ENCODE measurements at regions not wholly inside any gene's neighbourhood (a gene's known extent, or its start where the extent isn't known, plus 50 kb on each side); places are given as distances from the start of the nearest gene placed in this dataset.
"Not testable (repeated sequence)": the region's sequence is repeated elsewhere in the genome, so short reads cannot be mapped to it uniquely, and the experiment has no call there.

- no peak for DNase-seq (ENCODE audit: low read depth in 1 of 2, low spot score in 1 of 2)
These were observed 197.4 kb downstream of the C16orf95 start for GRCh38 chr16:87119748-87120147.

DNA sequence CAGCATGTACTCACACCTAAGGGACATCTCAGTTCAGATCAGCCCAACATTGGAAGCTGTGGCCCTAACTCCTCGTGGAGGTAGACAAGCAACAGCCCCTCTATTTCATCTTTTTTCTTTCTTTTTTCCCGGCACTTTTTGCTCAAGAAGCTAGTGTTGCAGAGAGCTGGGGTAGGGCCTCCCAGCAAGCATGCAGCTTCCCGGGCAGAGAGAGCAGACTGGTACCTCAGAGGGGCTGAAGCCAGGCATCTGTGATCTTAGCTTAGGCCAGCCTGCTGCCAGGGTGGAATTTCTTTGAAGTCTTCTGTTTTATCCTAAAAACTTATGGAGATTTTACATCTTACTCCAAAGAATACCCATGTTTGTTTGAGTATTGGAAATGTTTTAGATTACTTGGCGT, 195.4 kb downstream of the C16orf95 start:
- DNase-seq (ENCODE audit: low read depth in 1 of 2, low spot score in 1 of 2): no peak

DNA sequence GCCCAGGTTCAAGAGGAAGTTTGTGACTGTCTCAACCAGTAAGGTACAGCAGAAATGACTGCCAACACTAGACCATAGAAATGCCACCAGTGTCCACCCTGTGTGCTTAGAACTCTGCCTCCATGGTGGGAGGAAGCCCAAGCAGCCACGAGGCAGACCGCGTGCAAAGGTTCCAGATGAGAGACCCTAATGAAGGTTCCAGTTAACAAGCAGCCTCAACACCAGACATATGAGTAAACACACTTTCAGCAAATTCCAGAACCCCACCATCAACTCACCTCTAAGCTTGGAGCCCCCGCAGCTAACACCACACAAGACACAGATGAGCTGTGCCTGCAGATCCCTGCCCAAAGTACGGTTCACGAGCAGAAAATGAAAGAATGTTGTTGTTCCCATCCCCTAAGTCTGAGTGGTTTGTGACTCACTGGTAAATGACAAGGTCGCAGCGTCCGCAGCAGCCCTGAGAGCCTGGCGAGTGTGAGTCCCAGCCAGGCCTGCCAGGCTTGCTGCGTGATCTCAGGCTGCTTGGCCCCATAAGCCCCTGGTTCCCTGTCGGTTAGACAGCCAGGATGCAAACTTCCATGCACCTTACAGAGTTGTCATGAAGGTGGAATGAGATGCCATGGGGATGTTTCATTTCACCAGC, 193.7 kb downstream of the C16orf95 start:
- DNase-seq (ENCODE audit: low read depth in 1 of 2, low spot score in 1 of 2): no peak

- DNase-seq (ENCODE audit: low read depth in 1 of 2, low spot score in 1 of 2): not testable (repeated sequence)
These were observed 192.8 kb downstream of the C16orf95 start for GRCh38 chr16:87124405-87124804.

- no peak for DNase-seq (ENCODE audit: low read depth in 1 of 2, low spot score in 1 of 2)
These were observed 191.7 kb downstream of the C16orf95 start for GRCh38 chr16:87125206-87126155.

GRCh38 chr16:87126403-87127025, 190.7 kb downstream of the C16orf95 start:
- DNase-seq (ENCODE audit: low read depth in 1 of 2, low spot score in 1 of 2): no peak

- DNase-seq (ENCODE audit: low read depth in 1 of 2, low spot score in 1 of 2): no peak
These were observed 190.0 kb downstream of the C16orf95 start for GRCh38 chr16:87127061-87127765.

DNA sequence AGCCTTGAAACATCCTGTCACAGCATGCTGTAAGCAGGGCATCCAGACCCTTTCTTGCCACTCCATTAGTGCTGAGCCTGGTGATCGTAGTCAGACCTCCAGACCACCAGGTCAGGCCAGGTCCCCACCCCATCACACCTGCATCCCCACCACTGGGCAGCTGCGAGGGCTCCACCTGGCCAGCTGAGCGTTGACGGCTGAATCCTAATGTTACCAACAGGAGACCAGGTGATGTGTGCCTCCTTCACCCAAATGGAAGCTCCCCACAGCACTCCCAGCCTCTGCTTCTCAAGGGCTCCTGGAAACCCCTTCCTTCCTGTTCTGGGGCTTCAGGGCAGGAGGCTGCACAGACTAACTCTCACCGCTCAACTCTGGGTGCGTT, 189.4 kb downstream of the C16orf95 start:
- DNase-seq (ENCODE audit: low read depth in 1 of 2, low spot score in 1 of 2): no peak

DNA sequence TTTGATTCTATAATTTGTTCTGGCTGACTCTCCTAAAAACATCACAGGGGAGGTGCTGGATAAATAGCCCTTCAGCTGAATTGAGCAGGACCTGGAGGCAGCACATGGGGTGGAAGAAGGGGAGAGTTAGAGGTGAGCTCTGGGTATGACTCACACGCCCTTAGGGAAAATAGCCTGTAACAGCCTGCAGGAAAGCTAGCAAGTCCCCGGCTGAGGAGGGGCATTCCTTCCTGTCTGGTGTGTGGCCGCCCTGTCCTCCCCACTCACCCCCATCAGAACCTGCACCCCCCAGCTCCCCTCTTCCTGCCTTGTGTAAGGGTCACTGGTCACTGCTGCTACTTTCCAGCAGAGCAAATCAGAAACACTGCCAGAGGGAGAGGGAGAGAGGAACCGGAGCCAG, 187.4 kb downstream of the C16orf95 start:
- DNase-seq (ENCODE audit: low read depth in 1 of 2, low spot score in 1 of 2): no peak

DNA sequence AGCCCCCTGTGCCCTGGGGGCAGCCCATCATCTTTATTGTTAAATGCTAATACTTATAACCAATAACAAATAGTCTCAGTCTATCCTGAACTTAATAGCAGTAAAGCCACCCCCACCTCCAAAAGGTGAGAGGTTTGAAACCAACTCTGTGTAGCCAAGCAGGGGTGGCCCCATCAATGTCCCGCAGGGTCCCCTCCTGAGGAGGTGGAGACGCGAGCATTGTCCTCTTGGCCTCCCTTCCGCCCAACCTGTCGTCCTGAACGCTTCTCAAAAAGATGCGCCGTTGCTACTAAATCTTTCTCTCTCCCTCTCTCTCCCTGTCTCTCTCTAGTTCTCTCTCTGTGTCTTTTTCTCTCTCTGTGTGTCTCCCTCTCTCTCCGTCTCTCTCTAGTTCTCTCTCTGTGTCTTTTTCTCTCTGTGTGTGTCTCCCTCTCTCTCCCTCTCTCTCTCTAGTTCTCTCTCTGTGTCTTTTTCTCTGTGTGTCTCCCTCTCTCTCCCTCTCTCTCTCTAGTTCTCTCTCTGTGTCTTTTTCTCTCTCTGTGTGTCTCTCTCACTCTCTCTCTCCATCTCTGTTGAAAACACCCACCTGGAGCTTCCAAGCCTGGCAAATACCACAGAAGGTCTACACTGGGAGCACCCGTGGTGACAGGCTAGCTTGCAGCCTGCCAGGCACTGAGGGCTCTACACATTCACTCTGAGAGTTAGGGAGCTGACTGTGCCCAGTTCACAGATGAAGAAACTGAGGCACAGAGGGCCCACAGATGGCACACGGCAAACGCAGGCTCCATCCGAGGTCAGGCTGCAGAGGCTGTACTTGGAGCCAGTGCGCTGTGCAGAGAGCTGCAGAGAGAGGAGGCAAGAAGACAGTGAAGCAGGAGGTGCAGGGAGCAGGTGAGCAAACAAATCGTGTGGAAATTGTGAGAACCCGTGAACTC, 185.9 kb downstream of the C16orf95 start:
- no peak for DNase-seq (ENCODE audit: low read depth in 1 of 2, low spot score in 1 of 2)

GRCh38 chr16:87131996-87132345, 185.2 kb downstream of the C16orf95 start:
- no peak for DNase-seq (ENCODE audit: low read depth in 1 of 2, low spot score in 1 of 2)

- DNase-seq (ENCODE audit: low read depth in 1 of 2, low spot score in 1 of 2): no peak
These were observed 184.7 kb downstream of the C16orf95 start for GRCh38 chr16:87132361-87133014.

DNA sequence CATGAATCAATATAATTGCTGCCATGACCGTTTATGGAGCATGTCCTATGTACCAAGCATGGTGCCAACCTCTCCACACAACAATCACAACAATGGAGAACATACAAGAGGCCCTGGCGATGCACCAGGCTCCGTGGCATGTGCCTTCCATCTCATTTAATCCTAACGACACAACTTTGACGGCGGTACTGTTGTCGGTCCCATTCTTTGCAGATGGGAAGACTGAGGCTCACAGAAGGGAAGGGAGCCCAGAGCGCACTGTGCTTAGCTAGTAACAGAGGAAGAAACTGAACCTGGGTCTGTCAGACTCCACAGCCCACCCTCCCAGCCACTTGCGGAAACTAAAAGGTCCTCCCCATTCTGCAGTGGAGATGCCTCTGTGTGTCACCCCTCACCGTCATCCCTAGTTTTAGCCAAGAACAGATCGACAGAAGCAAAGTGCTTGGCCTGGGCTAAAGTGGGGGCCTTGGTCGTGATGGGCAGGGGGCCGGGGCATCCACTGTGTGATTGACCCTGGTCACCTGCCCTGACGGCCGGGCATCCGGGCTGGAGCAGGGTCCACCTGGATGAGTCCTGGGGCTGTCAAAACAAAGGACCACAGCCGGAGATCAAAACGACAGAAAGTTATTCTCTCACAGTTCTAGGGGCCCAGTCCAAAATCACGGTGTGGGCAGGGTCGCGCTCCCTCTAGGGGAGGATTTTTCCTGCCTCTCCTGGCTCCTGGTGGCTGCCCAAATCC, 183.9 kb downstream of the C16orf95 start:
- no peak for DNase-seq (ENCODE audit: low read depth in 1 of 2, low spot score in 1 of 2)

- no peak for DNase-seq (ENCODE audit: low read depth in 1 of 2, low spot score in 1 of 2)
These were observed 183.1 kb downstream of the C16orf95 start for GRCh38 chr16:87133966-87134627.

- no peak for DNase-seq (ENCODE audit: low read depth in 1 of 2, low spot score in 1 of 2)
These were observed 182.6 kb downstream of the C16orf95 start for GRCh38 chr16:87134628-87134995.

DNA sequence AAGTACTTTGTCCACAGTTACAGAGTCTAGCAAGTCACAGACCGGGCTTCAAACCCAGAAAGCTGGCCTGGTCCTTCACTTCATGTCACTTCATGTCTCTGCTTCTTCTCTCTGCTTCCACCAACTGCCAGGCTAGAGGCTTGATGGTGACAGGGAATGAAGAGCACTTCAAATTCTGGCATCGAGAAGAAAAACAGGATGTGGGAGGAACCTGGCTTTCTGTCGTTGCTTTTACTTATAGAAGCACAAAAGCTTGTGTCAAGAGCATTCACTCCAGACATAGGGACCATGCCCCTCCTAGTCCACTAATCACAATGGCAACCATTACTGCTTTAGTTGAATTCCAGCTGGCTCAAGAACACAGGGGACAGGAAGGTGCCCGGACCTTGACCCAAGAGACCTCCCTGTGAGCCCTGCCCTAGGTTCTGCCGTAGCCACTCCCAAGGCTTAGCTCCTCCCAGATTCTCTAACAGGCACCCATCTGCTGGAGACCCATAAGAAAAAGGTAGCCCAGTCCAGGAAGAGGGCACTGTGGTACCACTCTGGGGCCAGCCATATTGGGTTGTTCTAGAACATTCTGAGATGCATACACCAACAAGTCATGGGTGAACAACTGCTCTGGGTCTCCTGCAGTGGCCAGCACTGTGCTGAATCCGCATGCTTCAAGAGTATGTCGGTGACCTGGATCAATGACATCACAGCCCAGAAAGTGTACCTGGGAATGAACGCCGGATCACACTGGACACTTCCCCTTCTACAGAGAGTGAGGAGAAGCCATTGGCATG, 181.8 kb downstream of the C16orf95 start:
- DNase-seq (ENCODE audit: low read depth in 1 of 2, low spot score in 1 of 2): no peak

DNA sequence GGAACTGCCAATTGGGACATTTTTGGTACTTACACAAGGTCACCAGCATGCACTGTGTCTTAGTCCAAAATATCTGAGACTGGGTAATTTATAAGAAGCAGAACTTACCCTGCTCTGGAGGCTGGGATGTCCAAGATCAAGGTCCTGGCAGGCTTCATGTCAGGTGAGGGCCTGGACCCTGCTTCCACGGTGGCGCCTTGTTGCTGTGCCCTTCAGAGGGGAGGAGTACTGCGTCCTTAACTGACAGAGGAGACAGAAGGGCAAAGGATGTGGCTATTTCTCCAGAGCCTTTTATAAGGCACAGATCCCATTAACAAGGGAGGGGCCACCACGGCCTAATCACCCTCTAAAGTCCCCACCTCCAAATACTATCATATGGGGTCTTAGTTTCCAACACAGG, 178.9 kb downstream of the C16orf95 start:
- DNase-seq (ENCODE audit: low read depth in 1 of 2, low spot score in 1 of 2): no peak

GRCh38 chr16:87138738-87139267, 178.4 kb downstream of the C16orf95 start:
- no peak for DNase-seq (ENCODE audit: low read depth in 1 of 2, low spot score in 1 of 2)
